H9 (cell line): ENCODE measurements at regions not wholly inside any gene's neighbourhood (a gene's known extent, or its start where the extent isn't known, plus 50 kb on each side); places are given as distances from the start of the nearest gene placed in this dataset.
A peak's percentile ranks its signal among the peaks of the same experiment; 100 is the strongest.

Source experiments
- DNase-seq: peaks from one replicate; pipeline ENCODE4 v3.0.0-alpha.2; 2017
- H2AFZ ChIP-seq: one replicate; pipeline ENCODE4 v1.6.1; 2013; ENCODE audit warnings: mild to moderate bottlenecking, low read length, control low read depth, moderate library complexity
- H2AK5ac ChIP-seq: 2 replicates; pipeline ENCODE4 v1.6.1; 2013; ENCODE audit warnings: low read length, control low read depth, mixed read lengths; ENCODE audit not compliant: insufficient read length
- H2BK120ac ChIP-seq: one replicate; pipeline ENCODE4 v1.6.1; 2013; ENCODE audit warnings: low read depth, mild to moderate bottlenecking, low read length, control low read depth, inconsistent platforms; ENCODE audit not compliant: poor library complexity, severe bottlenecking
- H2BK12ac ChIP-seq: 2 replicates; pipeline ENCODE4 v1.6.1; 2013; ENCODE audit warnings: low read length, control low read depth, mixed read lengths, low read depth; ENCODE audit not compliant: insufficient read length
- H2BK15ac ChIP-seq: 2 replicates; pipeline ENCODE4 v1.6.1; 2013; ENCODE audit warnings: low read depth, low read length, control low read depth
- H2BK20ac ChIP-seq: one replicate; pipeline ENCODE4 v1.6.1; 2013; ENCODE audit warnings: low read depth, mild to moderate bottlenecking, low read length, control low read depth, inconsistent platforms; ENCODE audit not compliant: poor library complexity, severe bottlenecking
- H2BK5ac ChIP-seq: 2 replicates; pipeline ENCODE4 v1.6.1; 2013; ENCODE audit warnings: low read length, control low read depth, mixed read lengths; ENCODE audit not compliant: insufficient read length
- H3K14ac ChIP-seq: 2 replicates; pipeline ENCODE4 v1.6.1; 2013; ENCODE audit warnings: low read length, control low read depth; ENCODE audit not compliant: insufficient read depth
- H3K18ac ChIP-seq: 2 replicates; pipeline ENCODE4 v1.6.1; 2013; ENCODE audit warnings: low read depth, mild to moderate bottlenecking, mixed read lengths, low read length, control low read depth; ENCODE audit not compliant: insufficient read length
- H3K23ac ChIP-seq: 2 replicates; pipeline ENCODE4 v1.6.1; 2013; ENCODE audit warnings: low read length, control low read depth, mixed read lengths, low read depth; ENCODE audit not compliant: insufficient read length
- H3K23me2 ChIP-seq: 2 replicates; pipeline ENCODE4 v1.6.1; 2013; ENCODE audit warnings: low read depth, mild to moderate bottlenecking, mixed read lengths, low read length, control low read depth; ENCODE audit not compliant: insufficient read length, poor library complexity, severe bottlenecking
- H3K27ac ChIP-seq: 2 replicates; pipeline ENCODE4 v1.5.1; 2013; ENCODE audit warnings: low read length, control low read depth, mixed read lengths, low read depth; ENCODE audit not compliant: insufficient read length
- H3K27me3 ChIP-seq: 2 replicates; pipeline ENCODE4 v1.6.1; 2013; ENCODE audit warnings: low read length, control low read depth, inconsistent platforms; ENCODE audit not compliant: insufficient read depth
- H3K4ac ChIP-seq: 2 replicates; pipeline ENCODE4 v1.6.1; 2013; ENCODE audit warnings: low read depth, mild to moderate bottlenecking, control low read depth, inconsistent platforms, low read length, moderate library complexity
- H3K4me1 ChIP-seq: 2 replicates; pipeline ENCODE4 v1.6.1; 2013; ENCODE audit warnings: low read length, control low read depth, inconsistent platforms; ENCODE audit not compliant: insufficient read depth
- H3K4me2 ChIP-seq: 2 replicates; pipeline ENCODE4 v1.6.1; 2013; ENCODE audit warnings: low read length, control low read depth, mixed read lengths; ENCODE audit not compliant: insufficient read length, insufficient read depth
- H3K56ac ChIP-seq: 2 replicates; pipeline ENCODE4 v1.6.1; 2013; ENCODE audit warnings: low read depth, mild to moderate bottlenecking, mixed read lengths, low read length, control low read depth; ENCODE audit not compliant: insufficient read length
- H3K79me1 ChIP-seq: 2 replicates; pipeline ENCODE4 v1.6.1; 2013; ENCODE audit warnings: low read depth, mild to moderate bottlenecking, moderate library complexity, low read length, control low read depth, inconsistent platforms; ENCODE audit not compliant: insufficient read depth, poor library complexity, severe bottlenecking
- H3K79me2 ChIP-seq: 2 replicates; pipeline ENCODE4 v1.6.1; 2013; ENCODE audit warnings: low read length, control low read depth, inconsistent platforms; ENCODE audit not compliant: insufficient read depth
- H3K9ac ChIP-seq: 2 replicates; pipeline ENCODE4 v1.6.1; 2013; ENCODE audit warnings: low read length, control low read depth, mixed read lengths; ENCODE audit not compliant: insufficient read length; ENCODE audit errors: extremely low read depth
- H3K9me3 ChIP-seq: one replicate; pipeline ENCODE4 v1.6.1; 2013; ENCODE audit warnings: low read depth, low read length, inconsistent platforms; ENCODE audit not compliant: control insufficient read depth
- H3T11ph ChIP-seq: one replicate; pipeline ENCODE4 v1.6.1; 2013; ENCODE audit warnings: mild to moderate bottlenecking, low read length, control low read depth, inconsistent platforms
- H4K20me1 ChIP-seq: one replicate; pipeline ENCODE4 v1.6.1; 2013; ENCODE audit not compliant: control insufficient read depth, insufficient read length, insufficient read depth
- H4K5ac ChIP-seq: 2 replicates; pipeline ENCODE4 v1.6.1; 2013; ENCODE audit warnings: low read depth, mild to moderate bottlenecking, mixed read lengths, low read length, control low read depth; ENCODE audit not compliant: insufficient read length
- H4K8ac ChIP-seq: replicated peaks from 2 replicates; pipeline ENCODE4 v1.6.1; 2013; ENCODE audit warnings: low read length, control low read depth, mixed read lengths, low read depth; ENCODE audit not compliant: insufficient read length
- H4K91ac ChIP-seq: 2 replicates; pipeline ENCODE4 v1.6.1; 2013; ENCODE audit warnings: low read depth, mild to moderate bottlenecking, moderate library complexity, mixed read lengths, low read length, control low read depth; ENCODE audit not compliant: insufficient read length
- H3K27ac Mint-ChIP-seq, 3 experiments: 2 replicates in 2 of 3; 3 replicates in 1 of 3; pipeline ENCODE4 v1.8.0; 2020 to 2021; ENCODE audit warnings: mixed read lengths in 3 of 3, mild to moderate bottlenecking in 1 of 3, moderate library complexity in 1 of 3
- H3K27me3 Mint-ChIP-seq: 2 replicates; pipeline ENCODE4 v1.8.0; 2021; ENCODE audit warnings: low read depth, mild to moderate bottlenecking, moderate library complexity, mixed read lengths
- H3K36me3 Mint-ChIP-seq, 3 experiments: 2 replicates in 2 of 3; 3 replicates in 1 of 3; pipeline ENCODE4 v1.8.0; 2020 to 2021; ENCODE audit warnings: low read depth in 3 of 3, mixed read lengths in 3 of 3; ENCODE audit not compliant: insufficient read depth in 1 of 3
- H3K4me1 Mint-ChIP-seq, 2 experiments: 2 replicates each; pipeline ENCODE4 v1.8.0; 2020; ENCODE audit warnings: mixed read lengths in 2 of 2
- H3K4me3 Mint-ChIP-seq, 2 experiments: 2 replicates in 1 of 2; 3 replicates in 1 of 2; pipeline ENCODE4 v1.8.0; 2020 to 2021; ENCODE audit warnings: mild to moderate bottlenecking in 2 of 2, mixed read lengths in 2 of 2, moderate library complexity in 1 of 2
- H3K9me3 Mint-ChIP-seq, 2 experiments: 2 replicates in 1 of 2; 3 replicates in 1 of 2; pipeline ENCODE4 v1.8.0; 2020; ENCODE audit warnings: mild to moderate bottlenecking in 2 of 2, mixed read lengths in 2 of 2, moderate library complexity in 1 of 2
- CTCF ChIP-seq: fragments of 200-600 bp; sonication (generic); conservative IDR thresholded peaks from 3 replicates; pipeline ENCODE4 v1.8.0; 2021; ENCODE audit warnings: antibody characterized with exemption, mild to moderate bottlenecking
- WGBS: extraction: QIAGEN DNeasy Blood & Tissue Kit; methylation state at CpG from one replicate; pipeline ENCODE4 v1.1.7; 2013; ENCODE audit warnings: missing lambda C conversion rate, low lambda C conversion rate, mixed read lengths; ENCODE audit not compliant: insufficient read length; ENCODE audit errors: extremely low coverage; 5-methylcytosine and 5-hydroxymethylcytosine counted together

- Histone ChIP-seq H2BK120ac (no peak overlapping the region), H2BK15ac (no peak overlapping the region), H3T11ph (no peak overlapping the region), H3K27ac (no peak overlapping the region), H4K20me1 (no peaks in the 10 kb centered on the region), H2BK12ac (no peak overlapping the region), H3K9ac (no peak overlapping the region), H2BK20ac (no peak overlapping the region), H3K4ac (no peak overlapping the region), H2AFZ (no peak overlapping the region), H2BK5ac (no peak overlapping the region), H3K23ac (no peak overlapping the region), H3K27me3 (no peaks in the 10 kb centered on the region), H4K5ac (no peak overlapping the region), H3K56ac (no peak overlapping the region), H3K18ac (no peak overlapping the region), H3K79me2 (no peaks in the 10 kb centered on the region), H3K14ac (no peak overlapping the region), H3K4me1 (peaks cover 4% of the 10 kb centered on the region; the same call in 1 of the 2 replicates), H3K4me2 (no peak overlapping the region), H3K9me3 (no peaks in the 10 kb centered on the region), H4K8ac (no peak overlapping the region), H3K23me2 (no peaks in the 10 kb centered on the region), H2AK5ac (no peak overlapping the region), H4K91ac (no peak overlapping the region), H3K79me1 (no peaks in the 10 kb centered on the region)
- Mint-ChIP-seq H3K9me3 (no peaks in the 10 kb centered on the region), H3K27me3 (no peaks in the 10 kb centered on the region), H3K36me3 (no peaks in the 10 kb centered on the region), H3K4me1 (peaks cover 22 to 27% of the 10 kb centered on the region in 2 experiments), H3K4me3 (no peak overlapping the region), H3K27ac (peak overlapping the region in 1 of 3 experiments; percentile 5; a peak in 1 of 7 replicates)
- DNase-seq: no peak
- no CpG with 5 or more reads among the region's 3 CpGs for WGBS
- no peak for TF ChIP-seq CTCF
Measured at GRCh38 chr3:30440880-30441279, 165.5 kb upstream of the TGFBR2 start.
